Breast epithelium (tissue), 3 donors: ENCODE measurements at regions not wholly inside any gene's neighbourhood (a gene's known extent, or its start where the extent isn't known, plus 50 kb on each side); places are given as distances from the start of the nearest gene placed in this dataset.

Source experiments
- CTCF ChIP-seq, 3 donors: fragments of 450-650 bp; IDR thresholded peaks; one replicate each; pipeline ENCODE4 v1.5.1; 2016 to 2017; ENCODE audit warnings: antibody characterized with exemption in 3 of 3, mild to moderate bottlenecking in 3 of 3, moderate library complexity in 3 of 3
- POLR2A ChIP-seq: fragments of 450-650 bp; IDR thresholded peaks from one replicate; pipeline ENCODE4 v1.6.1; 2016; ENCODE audit warnings: antibody characterized with exemption, mild to moderate bottlenecking, moderate library complexity
- POLR2AphosphoS5 ChIP-seq, 3 donors: sonication (generic); formaldehyde crosslinking; IDR thresholded peaks; one replicate each; pipeline ENCODE4 v1.6.1; 2017; ENCODE audit warnings: antibody characterized with exemption in 3 of 3

GRCh38 chr1:104294259-104294658, 544.6 kb downstream of the AMY1C start:
- TF ChIP-seq CTCF (IDR thresholded peaks at IDR 0.05) (no peak), POLR2A (no peak), POLR2AphosphoS5 (IDR thresholded peaks at IDR 0.05) (no peak)
